Hepatocyte (in vitro differentiated cells): ENCODE measurements at regions not wholly inside any gene's neighbourhood (a gene's known extent, or its start where the extent isn't known, plus 50 kb on each side); places are given as distances from the start of the nearest gene placed in this dataset.

Source experiments
- CTCF ChIP-seq: fragments of 200-600 bp; sonication (generic); IDR thresholded peaks from 2 replicates; pipeline ENCODE4 v1.5.1; 2016; ENCODE audit warnings: antibody characterized with exemption, mild to moderate bottlenecking; ENCODE audit not compliant: poor library complexity
- EZH2 ChIP-seq: fragments of 200-600 bp; sonication (generic); IDR thresholded peaks from 2 replicates; pipeline ENCODE4 v1.6.1; 2016; ENCODE audit warnings: antibody characterized with exemption, mild to moderate bottlenecking, borderline replicate concordance
- EZH2phosphoT487 ChIP-seq: fragments of 200-600 bp; sonication (generic); IDR thresholded peaks from one replicate; pipeline ENCODE4 v1.6.1; 2018; ENCODE audit warnings: antibody characterized with exemption, mild to moderate bottlenecking, low read depth, moderate library complexity; ENCODE audit not compliant: unreplicated experiment, severe bottlenecking

- TF ChIP-seq CTCF (no peak), EZH2 (no peak), EZH2phosphoT487 (no peak)
Observed at GRCh38 chr1:87938631-87939030, 610.0 kb downstream of the LMO4 start.
